Kidney capillary endothelial cell (primary cell): ENCODE measurements at regions not wholly inside any gene's neighbourhood (a gene's known extent, or its start where the extent isn't known, plus 50 kb on each side); places are given as distances from the start of the nearest gene placed in this dataset.

Experiments
- DNase-seq: peaks from one replicate; pipeline ENCODE4 v3.0.0-alpha.2; 2018; ENCODE audit warnings: low spot score

DNA sequence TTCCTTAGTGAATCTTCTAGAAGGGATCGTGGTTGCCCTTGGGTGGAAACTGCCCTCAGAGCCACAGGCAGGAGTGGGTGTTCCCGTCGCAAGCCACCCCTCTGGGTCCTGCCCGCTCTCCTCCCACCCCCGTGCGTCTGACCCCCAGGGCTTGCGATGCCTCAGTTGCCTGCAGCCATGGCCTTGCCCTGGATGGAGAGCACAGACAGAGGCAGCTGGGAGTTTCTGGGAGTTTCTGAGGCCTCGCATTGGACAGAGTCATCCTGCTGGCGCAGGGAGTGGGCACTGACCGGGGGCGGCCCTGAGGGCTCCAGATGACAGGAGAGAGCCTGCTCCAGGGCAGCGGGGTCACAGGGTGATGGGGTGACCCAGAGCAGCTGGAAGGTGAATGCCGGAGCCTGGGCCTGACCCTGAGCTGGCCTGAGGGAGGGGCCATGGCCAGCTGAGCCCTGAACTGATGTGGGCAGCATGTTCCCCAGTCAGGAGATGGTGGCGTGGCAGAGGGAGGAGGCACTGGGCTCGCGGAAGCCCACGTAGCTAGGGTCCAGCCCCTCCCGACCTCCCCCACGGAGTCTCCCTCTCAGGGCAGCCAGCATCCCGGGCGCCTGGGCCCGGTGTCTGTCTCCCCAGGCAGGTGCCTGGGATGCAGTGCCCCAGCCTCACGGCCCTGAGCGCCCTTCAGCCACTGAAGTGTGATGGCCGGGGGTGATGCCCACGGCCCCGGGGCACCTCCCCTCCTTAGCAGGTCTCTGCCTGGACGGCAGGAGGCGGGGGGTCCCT is 1236.2 kb downstream of the BRD1 start:
- DNase-seq, result no peak

DNA sequence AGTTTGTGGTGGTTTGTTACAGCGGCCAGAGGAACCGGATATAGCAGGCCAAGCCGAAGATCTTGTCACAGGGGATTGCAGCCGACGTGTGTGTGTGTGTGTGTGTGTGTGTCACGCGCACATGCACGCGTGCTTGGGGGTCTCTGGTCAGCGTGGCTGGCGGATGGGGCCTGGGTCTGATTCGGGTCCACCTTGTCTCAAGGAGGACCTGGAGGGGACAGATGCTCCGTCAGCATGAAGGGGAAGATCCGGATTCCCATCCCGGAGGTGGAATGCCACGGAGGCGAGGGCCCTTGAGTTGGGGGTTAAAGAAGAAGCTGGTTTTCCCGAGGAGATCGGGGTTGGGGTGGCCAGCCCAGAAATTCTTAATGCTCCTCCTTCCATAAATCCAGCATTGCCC is 1237.8 kb downstream of the BRD1 start:
- DNase-seq, result no peak

DNA sequence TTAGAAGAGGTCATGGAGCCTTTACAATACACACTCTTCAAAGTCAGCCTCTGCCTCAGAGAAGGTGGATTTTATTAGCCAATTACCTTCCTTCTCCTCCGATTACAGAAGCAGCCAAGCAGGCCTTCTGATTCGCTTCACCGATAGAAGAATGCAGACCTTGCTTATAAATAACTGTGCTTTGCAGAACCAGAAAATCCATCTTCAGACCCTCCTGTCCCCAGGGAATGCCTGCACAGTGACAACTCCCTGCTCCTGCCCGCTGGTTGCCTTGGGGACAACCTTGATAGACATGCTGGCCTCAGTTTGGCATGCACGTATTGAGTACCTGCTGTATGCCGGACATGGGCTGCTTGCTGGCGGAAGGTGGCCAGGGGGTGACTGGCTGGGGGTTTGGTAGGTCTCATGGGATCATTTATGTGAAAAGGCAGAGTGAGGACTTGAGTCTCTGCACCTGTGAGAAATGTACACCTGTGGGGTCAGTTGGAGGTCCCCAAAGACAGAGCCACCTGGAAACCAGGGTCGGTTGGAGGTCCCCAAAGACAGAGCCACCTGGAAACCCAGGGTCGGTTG is 1238.7 kb downstream of the BRD1 start:
- no peak for DNase-seq

DNA sequence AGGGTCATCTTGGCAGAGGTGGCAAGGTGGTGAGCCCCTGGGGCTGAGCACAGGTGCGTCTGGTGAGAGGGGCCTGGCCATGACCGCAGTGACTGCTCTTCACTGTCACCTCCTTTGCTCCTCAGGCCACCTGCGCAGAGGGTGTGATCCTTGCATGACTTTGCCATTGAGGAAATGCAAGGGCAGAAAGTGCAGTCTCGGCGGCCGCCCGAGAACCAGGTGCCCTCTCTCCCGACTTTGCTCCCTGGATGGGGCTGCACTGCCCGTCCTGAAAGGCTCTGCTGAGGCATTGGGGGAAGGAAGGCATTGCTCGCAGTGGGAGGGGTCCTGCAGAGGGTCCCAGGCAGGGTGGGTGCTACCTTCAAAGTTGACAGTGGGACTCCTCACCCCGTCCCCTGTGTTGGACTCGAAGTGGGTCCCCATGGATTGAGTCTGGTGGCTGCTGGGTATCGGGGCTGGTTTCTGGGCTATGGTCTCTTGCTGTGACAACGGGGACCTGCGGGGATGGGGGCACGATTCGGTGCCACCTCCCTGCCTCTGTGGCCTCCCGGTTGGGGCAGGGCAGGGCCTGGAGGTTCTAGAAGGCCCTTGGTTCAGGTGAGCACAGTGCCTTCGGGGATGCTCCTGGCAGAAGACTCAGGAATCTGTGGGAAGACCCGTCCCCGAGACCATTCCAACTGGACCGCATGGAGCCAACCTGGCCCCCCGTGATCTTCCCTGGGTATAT is 1239.4 kb downstream of the BRD1 start:
- DNase-seq, result no peak

DNA sequence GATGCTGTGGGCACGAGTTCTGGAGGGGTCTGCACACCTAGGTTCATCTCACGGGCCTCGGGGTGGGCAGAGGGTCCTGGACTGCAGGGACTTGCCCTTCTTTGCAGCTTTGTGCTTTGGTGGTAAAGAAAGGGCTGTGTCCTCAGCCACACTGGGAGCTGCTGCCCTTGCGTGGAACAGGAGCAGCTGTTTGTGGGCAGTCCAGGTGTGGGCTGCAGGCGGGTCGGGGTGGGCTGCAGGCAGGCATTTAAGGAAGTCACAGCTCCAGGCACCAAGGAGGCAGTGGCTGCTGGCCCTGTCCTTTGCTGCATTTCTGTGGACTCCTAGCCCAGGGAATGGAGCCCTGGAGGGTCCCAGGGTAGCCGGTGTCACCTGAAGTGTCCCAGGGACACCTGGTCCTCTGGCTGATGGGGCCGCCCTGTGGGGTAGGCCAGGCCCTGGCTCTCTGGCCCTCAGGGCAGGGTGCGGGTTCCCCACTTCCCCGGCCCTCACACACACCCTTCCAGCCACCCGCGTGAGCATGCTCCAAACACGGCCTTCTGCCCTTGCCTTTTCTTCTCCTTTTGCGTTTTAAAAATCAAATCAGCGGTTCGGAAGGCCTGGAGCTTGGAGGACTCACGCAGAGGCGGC is 1240.3 kb downstream of the BRD1 start:
- DNase-seq, result no peak

DNA sequence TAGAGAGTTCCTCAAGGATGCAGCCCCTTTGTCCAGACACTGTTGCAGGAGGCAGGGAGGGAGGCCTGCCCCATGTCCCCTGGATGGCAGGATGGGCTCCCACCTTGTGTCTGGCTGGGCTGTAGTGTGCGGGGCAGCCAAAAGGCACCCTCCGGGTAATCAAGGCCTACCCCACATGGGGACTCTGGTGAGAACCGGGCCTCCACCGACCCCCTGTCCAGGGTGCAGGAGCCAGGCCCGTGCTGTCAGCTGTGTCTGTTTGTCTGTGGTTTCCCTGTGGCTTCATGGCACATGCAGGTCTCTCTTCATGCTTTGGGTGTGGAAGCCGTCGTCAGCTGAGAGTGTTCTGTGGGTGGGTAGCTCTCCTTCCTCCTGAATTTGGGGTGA is 1240.9 kb downstream of the BRD1 start:
- no peak for DNase-seq

DNA sequence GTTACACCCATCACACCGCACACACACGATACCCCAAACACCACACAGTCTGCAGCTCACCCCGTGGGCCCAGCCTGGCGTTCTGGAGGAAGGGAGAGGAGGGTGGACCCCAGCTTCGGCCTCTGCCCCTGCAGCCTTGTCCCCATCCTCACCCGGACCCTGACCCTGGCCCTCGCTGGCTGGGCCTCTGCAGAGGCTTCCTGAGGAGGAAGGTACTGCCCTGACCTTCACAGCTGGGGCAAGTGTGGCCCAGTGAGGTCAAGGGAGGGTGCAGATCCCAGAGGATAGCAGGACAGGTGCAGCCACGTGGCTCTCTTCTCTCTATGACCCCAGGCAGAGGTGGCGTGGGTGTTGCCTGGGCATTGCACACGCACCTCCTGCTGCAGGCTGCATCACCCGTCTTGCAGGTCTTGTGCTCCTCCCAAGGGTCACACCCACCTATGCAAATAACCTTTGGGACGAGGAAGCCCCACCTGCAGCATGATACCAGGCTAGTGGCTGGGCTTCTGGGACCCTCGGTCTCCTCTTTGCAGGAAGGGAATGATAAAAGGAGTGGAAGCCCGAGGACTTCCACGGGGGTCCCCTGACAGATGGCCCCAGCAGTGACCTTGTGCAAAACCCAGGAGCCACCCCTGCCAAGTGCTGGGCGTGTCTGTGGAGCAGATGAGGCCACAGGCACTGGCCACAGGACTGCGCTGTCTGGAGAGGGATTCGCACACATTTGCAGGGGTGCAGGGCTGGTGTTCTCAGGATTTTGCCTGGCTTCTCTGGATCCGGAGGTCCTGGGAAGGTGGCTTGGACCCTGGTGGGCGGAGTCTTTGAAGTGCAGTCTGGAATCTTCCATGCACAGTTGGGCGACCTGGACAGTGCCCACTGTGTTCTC is 1241.5 kb downstream of the BRD1 start:
- DNase-seq, result no peak

DNA sequence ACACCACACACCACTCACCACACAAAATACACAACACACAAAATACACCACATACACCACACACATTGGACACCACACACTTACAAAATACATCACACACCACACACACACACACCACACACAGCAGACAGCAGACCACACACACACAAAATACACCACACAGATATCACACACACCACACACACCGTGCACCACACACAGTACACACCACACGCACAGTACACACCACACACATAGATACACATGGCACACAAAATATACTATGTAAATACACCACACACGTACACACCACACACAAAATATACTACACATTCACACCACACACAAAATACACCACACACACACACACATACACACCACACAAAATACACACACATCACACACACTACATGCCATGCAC is 1243.5 kb downstream of the BRD1 start:
- no peak for DNase-seq

DNA sequence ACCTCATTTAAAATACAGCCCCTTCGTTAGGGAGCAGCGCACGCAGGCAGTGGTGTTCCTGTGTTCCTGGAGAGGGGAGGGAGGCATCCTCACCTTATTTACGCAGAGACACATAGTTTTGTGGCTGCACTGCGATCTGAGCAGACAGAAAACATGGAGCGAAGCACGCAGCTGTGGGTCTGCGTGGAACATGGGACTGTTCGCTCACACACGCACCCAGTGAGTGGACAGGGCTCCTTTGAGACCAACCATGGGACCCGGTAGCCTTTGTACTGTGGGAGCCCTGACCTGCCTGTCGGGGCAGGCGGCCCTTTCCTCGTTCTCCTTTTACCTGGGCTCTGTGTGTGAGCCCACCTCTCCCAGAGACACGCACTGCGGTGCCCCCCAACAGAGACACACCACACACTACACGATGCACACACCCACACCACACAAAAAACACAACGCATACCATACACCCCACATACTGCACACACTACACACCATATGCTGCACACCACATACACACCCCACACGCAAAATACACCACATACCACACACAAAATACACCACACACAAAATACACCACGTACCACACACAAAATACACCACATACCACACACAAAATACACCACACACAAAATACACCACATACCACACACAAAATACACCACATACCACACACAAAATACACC is 1245.7 kb downstream of the BRD1 start:
- no peak for DNase-seq

DNA sequence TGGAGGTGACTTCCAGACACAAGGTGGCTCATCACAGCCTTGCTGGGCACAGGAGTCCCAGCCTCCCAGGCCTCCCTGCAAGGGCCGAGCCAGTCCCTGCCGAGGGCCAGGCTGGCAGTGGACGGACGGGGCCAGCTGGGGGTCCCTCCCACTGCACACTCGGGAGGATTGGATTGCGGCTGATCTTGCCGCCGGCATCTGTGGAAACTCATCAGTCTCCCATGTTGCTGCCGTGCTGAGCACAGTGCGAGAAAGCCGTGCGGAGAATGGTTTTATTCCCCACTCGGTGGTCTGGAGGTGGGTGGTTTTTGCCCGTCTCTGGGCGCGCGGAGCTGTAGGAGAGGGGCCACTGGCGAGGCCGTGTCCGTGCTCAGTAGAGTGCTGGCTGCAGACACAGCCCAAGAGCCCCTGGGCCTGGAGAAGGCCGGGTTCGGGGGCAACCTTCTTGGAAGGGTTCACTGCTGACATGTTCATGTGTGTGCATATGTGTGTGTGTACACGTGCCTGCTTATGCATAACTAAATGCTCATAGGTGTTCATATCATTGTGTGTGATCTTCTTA is 1246.4 kb downstream of the BRD1 start:
- no peak for DNase-seq

DNA sequence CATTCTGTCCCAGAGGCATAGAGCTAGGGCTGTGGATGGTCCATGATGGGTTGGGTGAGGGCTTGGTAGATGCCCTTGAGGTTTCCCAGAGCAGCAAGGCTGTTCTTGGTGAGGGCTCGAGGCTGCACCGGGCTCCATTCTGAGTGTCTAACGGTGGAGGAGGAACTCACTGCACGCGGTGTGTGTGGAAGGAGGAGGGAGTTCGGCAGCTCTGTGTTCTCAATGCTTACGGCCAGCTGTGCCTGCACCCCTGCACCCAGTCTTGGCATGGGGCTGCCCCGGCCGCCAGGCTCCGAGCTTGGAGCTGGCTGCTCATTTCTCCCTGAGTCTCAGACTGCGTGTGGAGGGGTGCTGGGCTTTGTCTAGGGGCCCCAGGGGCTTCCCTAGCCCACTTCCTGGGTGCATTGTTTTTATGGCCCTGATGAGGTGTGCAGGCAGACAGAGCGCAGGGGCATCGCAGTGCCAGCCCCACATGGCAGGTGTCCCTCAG is 1247.1 kb downstream of the BRD1 start:
- DNase-seq, result no peak

DNA sequence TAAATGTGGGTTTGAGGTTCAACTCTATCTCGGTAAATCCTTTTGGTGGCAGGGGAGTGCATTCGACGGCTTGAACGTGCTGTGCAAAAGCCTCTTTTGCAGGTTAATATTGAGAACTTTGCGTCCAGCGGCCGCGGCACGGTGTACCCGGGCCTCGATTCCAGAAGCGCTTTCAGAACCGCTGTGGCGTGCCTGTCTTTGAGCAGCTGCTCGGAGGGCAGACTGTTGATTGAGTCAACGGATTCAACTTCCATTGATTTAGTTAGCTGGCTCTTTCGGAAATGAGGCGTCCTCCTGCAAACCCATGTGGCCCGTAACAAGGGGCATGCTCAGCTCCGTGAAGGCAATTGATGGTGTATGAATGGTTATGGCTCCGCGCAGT is 1247.8 kb downstream of the BRD1 start:
- no peak for DNase-seq

DNA sequence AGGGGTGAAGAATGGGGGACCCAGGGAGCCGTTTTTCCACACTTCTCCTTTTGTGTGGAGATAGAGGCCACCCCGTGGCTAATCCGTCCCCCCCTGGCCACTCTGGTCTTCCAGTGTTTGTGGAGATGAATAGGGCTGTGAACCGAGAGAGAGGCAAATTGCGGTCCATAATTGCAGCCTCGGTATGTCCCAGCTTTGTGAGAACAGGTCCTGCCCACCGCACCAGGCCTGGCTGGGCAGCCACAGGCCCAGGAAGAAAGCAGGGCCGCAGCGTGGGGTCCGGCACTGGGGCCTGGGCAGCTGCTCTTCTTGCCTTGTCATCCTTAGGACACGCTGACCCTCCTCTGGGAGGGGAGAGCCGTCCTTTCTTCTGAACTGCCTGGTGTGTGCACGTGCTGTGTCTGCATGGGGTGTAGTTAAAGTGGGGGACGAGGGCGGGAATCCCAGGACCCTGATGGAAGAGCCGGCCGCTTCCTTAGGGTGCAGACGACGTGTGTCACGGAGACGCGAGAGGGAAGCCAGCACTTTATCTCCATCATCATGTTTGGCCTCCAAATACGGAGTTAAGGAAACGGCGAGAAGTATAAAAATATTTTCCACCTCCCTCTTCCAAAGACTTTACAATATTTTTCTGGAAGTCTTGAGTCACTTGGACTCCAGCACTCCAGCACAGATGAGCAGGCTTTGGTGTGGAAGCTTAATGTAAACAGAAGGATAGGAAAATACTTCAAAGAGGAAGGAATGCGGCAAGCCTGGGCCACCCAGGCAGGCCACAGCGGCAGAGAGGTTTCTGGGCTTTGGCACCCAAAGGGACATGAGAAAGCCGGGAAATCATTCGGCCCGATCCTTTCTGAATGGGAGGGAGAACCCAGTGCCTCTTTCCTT is 1248.4 kb downstream of the BRD1 start:
- no peak for DNase-seq

DNA sequence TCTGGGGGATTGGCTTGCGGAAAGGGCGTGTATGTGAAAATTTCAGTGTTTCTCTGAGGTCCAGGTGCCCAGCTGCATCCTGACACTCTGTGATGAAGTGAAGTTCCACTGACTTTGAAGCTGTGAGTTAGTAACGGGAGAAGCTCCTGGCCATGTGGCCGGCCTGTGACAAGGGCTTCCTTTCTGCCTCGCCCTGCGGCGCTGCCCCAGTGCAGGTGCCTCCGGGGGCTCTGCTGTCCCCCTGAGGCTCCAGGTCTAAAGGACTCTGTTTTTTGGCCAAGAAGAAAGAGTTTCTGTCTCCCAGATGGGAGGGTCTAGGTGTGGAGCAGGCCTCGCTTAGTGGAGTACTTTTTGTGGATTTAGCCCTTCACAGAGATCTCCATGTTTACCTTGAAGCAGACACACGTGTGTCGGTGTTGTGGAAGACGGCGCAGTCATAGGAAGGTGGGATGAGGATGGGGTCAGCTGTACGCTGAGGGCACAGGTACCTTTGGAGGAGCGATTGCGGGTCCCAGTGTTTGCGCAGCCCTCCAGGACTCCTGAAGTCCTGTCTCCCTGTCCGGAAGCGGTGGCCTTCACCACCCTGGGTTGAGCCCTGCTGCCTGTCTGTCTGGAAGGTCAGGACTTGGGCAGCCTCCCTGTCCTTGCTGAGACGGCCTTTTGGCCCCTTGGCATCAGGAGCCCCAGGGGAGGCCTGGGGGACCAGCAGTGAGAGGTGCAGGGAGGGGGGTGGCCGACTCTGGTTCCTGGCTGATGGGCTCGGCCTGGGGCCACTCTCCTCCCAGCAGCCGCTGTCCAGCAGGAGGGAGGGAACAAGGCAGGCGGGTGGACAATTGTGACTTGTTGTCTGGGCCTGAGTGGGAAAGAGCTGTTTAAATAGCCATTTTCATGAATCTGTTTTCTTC is 1249.3 kb downstream of the BRD1 start:
- no peak for DNase-seq

DNA sequence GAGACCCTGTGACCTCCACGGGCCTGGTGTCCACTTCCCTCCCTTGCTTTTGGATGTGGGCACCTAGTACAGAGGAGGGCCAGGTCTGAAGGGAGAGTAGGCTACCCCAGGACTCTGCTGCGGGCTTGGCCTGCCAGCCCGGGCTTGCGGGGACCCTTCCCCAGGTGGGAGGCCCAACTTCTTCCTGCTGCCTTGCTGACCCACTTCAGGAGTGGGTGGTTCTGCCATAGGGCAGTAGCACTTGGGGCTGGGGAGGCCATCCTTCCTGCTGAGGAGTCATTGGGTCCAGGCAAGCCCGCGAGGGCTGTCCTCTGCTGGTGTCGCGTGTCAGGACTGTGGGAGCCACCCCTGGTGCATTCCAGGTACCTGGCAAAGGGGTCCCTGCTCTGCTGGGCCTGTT is 1250.0 kb downstream of the BRD1 start:
- no peak for DNase-seq

DNA sequence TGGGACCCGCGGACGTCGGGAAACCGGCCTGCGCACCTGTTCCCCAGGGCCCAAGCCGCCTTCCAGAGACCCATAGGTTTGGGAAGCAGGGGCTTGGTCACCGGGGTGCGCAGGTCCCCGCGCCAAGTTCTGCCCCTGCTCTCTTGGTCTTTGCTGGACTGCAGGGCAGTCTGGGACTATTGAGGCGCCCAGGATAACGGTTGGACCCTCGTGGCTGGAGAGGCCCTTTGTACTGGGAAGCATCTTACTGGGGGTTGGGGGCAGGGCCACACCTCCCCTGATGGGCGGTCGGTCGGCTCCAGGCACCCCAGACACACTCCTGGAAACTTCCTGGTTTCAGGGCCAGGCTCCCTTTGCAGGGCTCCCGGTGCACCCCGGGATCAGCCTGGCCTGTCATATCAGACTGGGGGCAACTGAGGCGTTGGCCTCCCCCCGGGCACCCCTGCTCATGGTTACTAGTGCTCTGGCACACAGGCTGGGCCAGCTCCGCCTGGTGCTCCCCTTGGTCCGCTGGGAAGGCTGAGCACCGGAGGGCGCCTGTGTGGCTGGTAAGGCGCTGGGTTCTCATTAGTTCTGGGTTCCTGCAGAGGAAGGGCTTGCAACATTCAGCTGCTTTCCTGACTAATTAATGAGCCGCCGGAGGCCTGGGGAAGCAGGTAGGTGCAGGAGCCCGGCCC is 1250.5 kb downstream of the BRD1 start:
- DNase-seq, result no peak

DNA sequence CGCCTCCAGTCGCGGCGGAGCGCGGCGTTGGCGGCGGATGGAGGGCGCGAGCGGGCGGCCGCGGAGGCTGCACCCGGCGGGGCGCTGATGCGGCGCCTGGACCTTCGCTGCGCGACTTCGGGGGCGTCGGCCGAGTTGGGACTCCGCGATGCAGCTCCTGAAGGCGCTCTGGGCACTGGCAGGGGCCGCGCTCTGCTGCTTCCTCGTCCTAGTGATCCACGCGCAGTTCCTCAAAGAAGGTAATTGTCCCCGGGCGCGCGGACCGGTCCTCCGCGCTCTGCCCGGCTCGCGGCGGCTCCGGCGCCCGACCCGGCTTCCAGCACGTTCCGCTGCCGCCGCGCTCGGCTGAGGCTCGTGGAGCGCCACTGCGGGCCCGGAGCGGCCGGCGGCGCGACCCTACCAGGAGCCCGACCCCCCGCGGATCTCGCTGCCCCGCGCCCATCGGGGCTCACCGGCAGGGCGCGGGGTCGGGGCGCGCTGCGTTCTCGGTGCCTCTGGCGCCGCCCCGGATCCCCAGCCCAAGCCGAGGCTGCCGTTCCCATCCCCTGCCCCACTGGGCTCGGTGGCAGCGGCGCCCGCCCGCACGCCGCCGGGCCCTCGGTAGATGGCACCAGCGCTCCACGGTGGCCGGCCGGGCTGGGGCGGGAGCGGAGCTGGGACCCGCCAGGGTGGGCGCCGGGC is 1251.2 kb downstream of the BRD1 start:
- peak; percentile 26 for DNase-seq
